Tibial nerve (tissue), 4 donors: ENCODE measurements at regions not wholly inside any gene's neighbourhood (a gene's known extent, or its start where the extent isn't known, plus 50 kb on each side); places are given as distances from the start of the nearest gene placed in this dataset.

Source experiments
- CTCF ChIP-seq, 5 experiments: fragments of 200-600 bp in 3 of 5; fragments of 450-650 bp in 2 of 5; sonication (generic) in 3 of 5; IDR thresholded peaks; one replicate each; pipeline ENCODE4 v1.5.1; 2016 to 2019; ENCODE audit warnings: antibody characterized with exemption in 5 of 5, mild to moderate bottlenecking in 3 of 5, moderate library complexity in 2 of 5
- EP300 ChIP-seq, 2 donors: sonication (generic); formaldehyde crosslinking; IDR thresholded peaks; one replicate each; pipeline ENCODE4 v1.6.1; 2017; ENCODE audit warnings: antibody characterized with exemption in 2 of 2, mild to moderate bottlenecking in 1 of 2
- POLR2A ChIP-seq, 2 donors: fragments of 450-650 bp; IDR thresholded peaks; one replicate each; pipeline ENCODE4 v1.6.1; 2017; ENCODE audit warnings: antibody characterized with exemption in 2 of 2, mild to moderate bottlenecking in 2 of 2, moderate library complexity in 2 of 2

GRCh38 chr1:238115852-238116251 is 225.1 kb upstream of the ZP4 start:
- no peak for TF ChIP-seq CTCF (IDR thresholded peaks at IDR 0.05)
- no peak for TF ChIP-seq EP300 (IDR thresholded peaks at IDR 0.05)
- TF ChIP-seq POLR2A (IDR thresholded peaks at IDR 0.05) = no peak
